ENCODE measurements at regions not wholly inside any gene's neighbourhood (a gene's known extent, or its start where the extent isn't known, plus 50 kb on each side); places are given as distances from the start of the nearest gene placed in this dataset.

DNA sequence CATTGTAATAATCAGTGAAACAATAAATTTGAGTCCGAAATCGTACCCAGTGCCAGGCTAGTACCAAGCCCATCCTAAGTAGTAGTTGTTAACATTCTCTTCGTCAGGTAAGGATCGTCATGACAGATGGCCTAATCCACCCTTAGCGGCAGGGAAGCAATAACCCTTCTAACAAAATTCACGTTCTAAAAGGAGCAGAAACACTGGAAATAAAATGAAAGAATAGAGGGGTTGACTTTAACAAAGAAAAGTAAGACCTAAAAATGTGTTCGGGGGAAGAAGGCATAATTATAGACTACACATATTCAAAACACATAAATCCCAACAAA, 142.7 kb downstream of the CPEB2 start (continued):
- TF ChIP-seq PAX8 (IDR thresholded peaks at IDR 0.05) (no peak), POLR2AphosphoS2 (IDR thresholded peaks at IDR 0.05; ENCODE audit: low read depth, low read length) (no peak), CREM (IDR thresholded peaks at IDR 0.05; ENCODE audit: low read depth) (no peak), ZBED1 (IDR thresholded peaks at IDR 0.05; ENCODE audit: borderline replicate concordance) (no peak), ZNF207 (IDR thresholded peaks at IDR 0.05; ENCODE audit: borderline replicate concordance) (no peak), YY1 (IDR thresholded peaks at IDR 0.05; ENCODE audit: low read depth, low read length) (no peak), CEBPB (IDR thresholded peaks at IDR 0.05; ENCODE audit: borderline replicate concordance in 1 of 2, low read depth in 2 of 2, low read length in 2 of 2) (no peak), TAF1 (IDR thresholded peaks at IDR 0.05; ENCODE audit: borderline replicate concordance, low read depth, low read length) (no peak), SRF (IDR thresholded peaks at IDR 0.05; ENCODE audit: low read depth in 2 of 2, low read length in 2 of 2) (no peak)

DNA sequence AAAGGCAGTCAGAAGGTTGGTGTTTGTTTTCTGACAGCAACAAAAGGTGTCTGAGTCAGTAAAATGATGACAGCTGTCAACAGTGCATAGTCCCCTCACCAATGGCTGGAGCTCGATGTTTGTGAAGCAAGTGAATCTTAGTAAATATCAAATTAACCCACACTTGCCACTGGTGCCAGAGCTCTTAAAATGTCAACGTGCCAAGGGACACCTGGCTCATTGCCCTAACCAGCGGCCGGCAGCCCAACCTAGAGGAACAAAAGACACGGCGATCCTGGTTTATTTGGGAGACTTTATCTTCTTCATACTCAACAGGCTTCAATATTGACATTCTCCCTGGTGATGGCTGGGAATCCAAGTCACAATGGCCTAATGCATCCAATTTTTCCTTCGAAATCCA, 143.4 kb downstream of the CPEB2 start:
- no peaks in the 10 kb centered on the region for H3K36me3 ChIP-seq (ENCODE audit: control insufficient read depth in 2 of 2, insufficient read depth in 2 of 2, low read length in 1 of 2)
- CTCF ChIA-PET, result no interaction called here
- ATAC-seq (no peak), DNase-seq (ENCODE audit: low read depth, low spot score) (no peak), FAIRE-seq (no peak)
- in situ Hi-C loops (cut with MboI) (no loop called here), intact Hi-C loops (cut with micrococcal nuclease; ENCODE audit: unreplicated experiment) (no loop called here)
- H3K9me3 ChIP-seq (replicated peaks; ENCODE audit: control insufficient read depth, insufficient read depth, low read length), result no peaks in the 10 kb centered on the region
- no peaks in the 10 kb centered on the region for H4K20me1 ChIP-seq (ENCODE audit: control insufficient read depth, insufficient read depth)
- no peaks in the 10 kb centered on the region for H3K27me3 ChIP-seq (replicated peaks in 1 of 2; ENCODE audit: control insufficient read depth in 2 of 2, insufficient read depth in 2 of 2, low read length in 1 of 2)
- H3K27ac ChIP-seq (ENCODE audit: control insufficient read depth, insufficient read depth), result no peak overlapping the region
- no peak overlapping the region for H3K9ac ChIP-seq (ENCODE audit: control insufficient read depth, insufficient read depth, low read length)
- H3K4me3 ChIP-seq, result no peak overlapping the region
- no peak overlapping the region for H2AFZ ChIP-seq (ENCODE audit: control insufficient read depth, low read depth, low read length)
- H3K4me1 ChIP-seq (ENCODE audit: control insufficient read depth, insufficient read depth, low read length), result peaks cover 6% of the 10 kb centered on the region
- WGBS (ENCODE audit: insufficient coverage, insufficient replicate concordance, low lambda C conversion rate, missing lambda C conversion rate), result 84% methylated on average over 7 of the region's 7 CpGs
- H3K4me2 ChIP-seq (ENCODE audit: control insufficient read depth, insufficient read depth), result no peak overlapping the region
- SMC1A ChIA-PET (ENCODE audit: uncharacterized antibody, unreplicated experiment), result no interaction called here
- RAD21 ChIA-PET (ENCODE audit: unreplicated experiment), result no interaction called here
- TF ChIP-seq TCF3 (IDR thresholded peaks at IDR 0.05; ENCODE audit: borderline replicate concordance, insufficient read depth, low read depth, low read length), result no peak
- POLR2A ChIA-PET, result no interaction called here
- BruUV-seq (replicated peaks), result no TSS peak
- H3K79me2 ChIP-seq (ENCODE audit: control insufficient read depth, insufficient read depth, low read length), result no peaks in the 10 kb centered on the region
